NCI-H2196 (cell line): ENCODE measurements at regions not wholly inside any gene's neighbourhood (a gene's known extent, or its start where the extent isn't known, plus 50 kb on each side); places are given as distances from the start of the nearest gene placed in this dataset.
"Not testable (repeated sequence)": the region's sequence is repeated elsewhere in the genome, so short reads cannot be mapped to it uniquely, and the experiment has no call there.

Experiments used
- DNase-seq: peaks from one replicate; lab custom pipeline; 2025; ENCODE audit not compliant: unreplicated experiment; lab: John Stamatoyannopoulos, UW

- no peak for DNase-seq
These were observed 76.0 kb upstream of the KBTBD8 start for GRCh38 chr3:66922058-66922457.

GRCh38 chr3:66923969-66924368 is 74.1 kb upstream of the KBTBD8 start:
- DNase-seq = no peak

- no peak for DNase-seq
These were observed 69.9 kb upstream of the KBTBD8 start for GRCh38 chr3:66928252-66928651.

- DNase-seq = no peak
These were observed 66.8 kb upstream of the KBTBD8 start for GRCh38 chr3:66931291-66931690.

GRCh38 chr3:66931699-66932098 is 66.4 kb upstream of the KBTBD8 start:
- no peak for DNase-seq

GRCh38 chr3:66933233-66933632 is 64.9 kb upstream of the KBTBD8 start:
- no peak for DNase-seq

GRCh38 chr3:66934041-66934440 is 64.1 kb upstream of the KBTBD8 start:
- DNase-seq = no peak

GRCh38 chr3:66934725-66935124 is 63.4 kb upstream of the KBTBD8 start:
- DNase-seq = no peak

- DNase-seq = not testable (repeated sequence)
These were observed 61.1 kb upstream of the KBTBD8 start for GRCh38 chr3:66937041-66937440.

- peak; percentile 22 for DNase-seq
These were observed 59.7 kb upstream of the KBTBD8 start for GRCh38 chr3:66938338-66938963.

GRCh38 chr3:66948041-66948440 is 50.1 kb upstream of the KBTBD8 start:
- DNase-seq = no peak
